GM19467 (cell line): ENCODE measurements at regions not wholly inside any gene's neighbourhood (a gene's known extent, or its start where the extent isn't known, plus 50 kb on each side); places are given as distances from the start of the nearest gene placed in this dataset.

Source experiments
- ATAC-seq: cut with Tn5 transposase; IDR thresholded peaks from one replicate; pipeline ENCODE4 v1.9.1; 2021; ENCODE audit warnings: mild to moderate bottlenecking, moderate library complexity; ENCODE audit not compliant: unreplicated experiment

GRCh38 chr1:37415611-37416244, 58.7 kb upstream of the ZC3H12A start:
- no peak for ATAC-seq

- no peak for ATAC-seq
These were observed 53.9 kb upstream of the ZC3H12A start for GRCh38 chr1:37420456-37420855.

GRCh38 chr1:37423810-37424209, 50.6 kb upstream of the ZC3H12A start:
- ATAC-seq: no peak

- ATAC-seq: no peak
These were observed 49.9 kb upstream of the ZC3H12A start for GRCh38 chr1:37424523-37424922.
